ENCODE measurements at regions not wholly inside any gene's neighbourhood (a gene's known extent, or its start where the extent isn't known, plus 50 kb on each side); places are given as distances from the start of the nearest gene placed in this dataset.
A peak's percentile ranks its signal among the peaks of the same experiment; 100 is the strongest.
"Not testable (repeated sequence)": the region's sequence is repeated elsewhere in the genome, so short reads cannot be mapped to it uniquely, and the experiment has no call there.

- no peak for DNase-seq (ENCODE audit: low spot score)
Observed at GRCh38 chr14:81738946-81739659, 205.4 kb upstream of the SEL1L start.

- no peak for DNase-seq (ENCODE audit: low spot score)
Observed at GRCh38 chr14:81743605-81744004, 210.0 kb upstream of the SEL1L start.

- DNase-seq (ENCODE audit: low spot score), result no peak
Observed at GRCh38 chr14:81751198-81751597, 217.5 kb upstream of the SEL1L start.

GRCh38 chr14:81759541-81759940, 225.9 kb upstream of the SEL1L start:
- no peak for DNase-seq (ENCODE audit: low spot score)

GRCh38 chr14:81765651-81766275, 232.1 kb upstream of the SEL1L start:
- DNase-seq (ENCODE audit: low spot score), result peak; percentile 24

GRCh38 chr14:81766321-81766915, 232.8 kb upstream of the SEL1L start:
- no peak for DNase-seq (ENCODE audit: low spot score)

- DNase-seq (ENCODE audit: low spot score), result no peak
Observed at GRCh38 chr14:81767266-81767995, 233.8 kb upstream of the SEL1L start.

GRCh38 chr14:81771651-81772275, 238.1 kb upstream of the SEL1L start:
- DNase-seq (ENCODE audit: low spot score), result no peak

- peak; percentile 15 for DNase-seq (ENCODE audit: low spot score)
Observed at GRCh38 chr14:81772381-81772780, 238.7 kb upstream of the SEL1L start.

- no peak for DNase-seq (ENCODE audit: low spot score)
Observed at GRCh38 chr14:81776531-81776930, 242.9 kb upstream of the SEL1L start.

- DNase-seq (ENCODE audit: low spot score), result not testable (repeated sequence)
Observed at GRCh38 chr14:81781798-81782197, 248.1 kb upstream of the SEL1L start.

- peak; percentile 14 for DNase-seq (ENCODE audit: low spot score)
Observed at GRCh38 chr14:81784084-81784483, 250.4 kb upstream of the SEL1L start.

GRCh38 chr14:81797315-81797714, 263.7 kb upstream of the SEL1L start:
- no peak for DNase-seq (ENCODE audit: low spot score)

- no peak for DNase-seq (ENCODE audit: low spot score)
Observed at GRCh38 chr14:81801921-81802320, 268.3 kb upstream of the SEL1L start.

- DNase-seq (ENCODE audit: low spot score), result no peak
Observed at GRCh38 chr14:81802341-81802740, 268.7 kb upstream of the SEL1L start.

- DNase-seq (ENCODE audit: low spot score), result no peak
Observed at GRCh38 chr14:81805785-81806184, 272.1 kb upstream of the SEL1L start.

- no peak for DNase-seq (ENCODE audit: low spot score)
Observed at GRCh38 chr14:81811705-81812269, 278.1 kb upstream of the SEL1L start.

- DNase-seq (ENCODE audit: low spot score), result no peak
Observed at GRCh38 chr14:81818271-81818670, 284.6 kb upstream of the SEL1L start.

GRCh38 chr14:81819344-81819743, 285.7 kb upstream of the SEL1L start:
- DNase-seq (ENCODE audit: low spot score), result no peak

GRCh38 chr14:81819910-81820309, 286.3 kb upstream of the SEL1L start:
- no peak for DNase-seq (ENCODE audit: low spot score)

- DNase-seq (ENCODE audit: low spot score), result no peak
Observed at GRCh38 chr14:81826081-81826480, 292.4 kb upstream of the SEL1L start.

GRCh38 chr14:81829447-81829846, 295.8 kb upstream of the SEL1L start:
- no peak for DNase-seq (ENCODE audit: low spot score)

All from H4 (cell line).